ENCODE measurements at regions not wholly inside any gene's neighbourhood (a gene's known extent, or its start where the extent isn't known, plus 50 kb on each side); places are given as distances from the start of the nearest gene placed in this dataset.
"Not testable (repeated sequence)": the region's sequence is repeated elsewhere in the genome, so short reads cannot be mapped to it uniquely, and the experiment has no call there.

DNA sequence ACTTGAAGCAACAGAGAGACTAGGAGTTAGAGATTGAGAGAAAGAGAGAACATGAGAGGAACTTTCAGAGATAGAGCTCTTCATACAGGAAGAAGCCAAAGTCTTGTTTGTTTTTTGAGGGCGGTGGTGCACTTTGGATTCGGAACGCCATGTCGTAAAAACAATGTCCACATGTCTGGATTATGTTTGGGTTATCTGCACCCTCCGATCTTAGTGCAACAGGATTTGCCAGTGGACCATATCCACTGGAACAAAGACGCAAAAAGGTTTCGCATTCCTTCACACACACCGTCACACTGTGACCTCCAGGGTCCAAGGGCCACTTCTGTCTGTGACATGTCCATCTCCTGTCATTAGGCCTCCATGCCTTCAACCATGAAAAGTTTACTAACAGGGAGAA lies 141.8 kb upstream of the ATP11B start:
- TF ChIP-seq CTCF (IDR thresholded peaks at IDR 0.05; ENCODE audit: control extremely low read depth, extremely low read depth, low read depth, missing control alignments), result no peak
- DNase-seq (ENCODE audit: extremely low spot score), result no peak
- POLR2A ChIA-PET, result no interaction called here
- CTCF ChIA-PET, result interaction anchor here (1.2 to 1.5 kb wide), 2 partner anchors 13 to 33 kb away, joined by 3 to 4 read pairs; no protein-coding TSS in a partner anchor

DNA sequence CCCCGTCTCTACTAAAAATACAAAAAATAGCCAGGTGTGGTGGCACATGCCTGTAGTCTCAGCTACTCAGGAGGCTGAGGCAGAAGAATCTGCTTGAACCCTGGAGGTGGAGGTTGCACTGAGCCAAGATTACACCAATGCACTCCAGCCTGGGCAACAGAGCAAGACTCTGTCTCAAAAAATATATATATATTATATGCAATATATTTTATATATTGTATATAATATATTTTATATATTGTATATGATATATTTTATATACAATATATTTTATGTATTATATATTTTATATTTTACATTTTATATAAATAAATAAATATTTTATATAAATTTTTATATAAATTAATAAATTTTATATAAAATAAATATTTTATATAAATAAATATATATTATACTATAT lies 140.2 kb upstream of the ATP11B start:
- CTCF ChIA-PET, result interaction anchor here (1.2 kb wide), 1 partner anchor 27 kb away, joined by 3 read pairs; no protein-coding TSS in a partner anchor
- POLR2A ChIA-PET; DNase-seq (ENCODE audit: extremely low spot score): not testable (repeated sequence)

GRCh38 chr3:182668541-182668940 lies 124.8 kb upstream of the ATP11B start:
- CTCF ChIA-PET, result no interaction called here
- no peak for TF ChIP-seq CTCF (IDR thresholded peaks at IDR 0.05; ENCODE audit: control extremely low read depth, extremely low read depth, low read depth, missing control alignments)
- POLR2A ChIA-PET, result no interaction called here
- DNase-seq (ENCODE audit: extremely low spot score), result no peak

- POLR2A ChIA-PET, result no interaction called here
- TF ChIP-seq CTCF (IDR thresholded peaks at IDR 0.05; ENCODE audit: control extremely low read depth, extremely low read depth, low read depth, missing control alignments), result no peak
- CTCF ChIA-PET, result no interaction called here
- no peak for DNase-seq (ENCODE audit: extremely low spot score)
Measured at GRCh38 chr3:182668974-182669373, 124.3 kb upstream of the ATP11B start.

DNA sequence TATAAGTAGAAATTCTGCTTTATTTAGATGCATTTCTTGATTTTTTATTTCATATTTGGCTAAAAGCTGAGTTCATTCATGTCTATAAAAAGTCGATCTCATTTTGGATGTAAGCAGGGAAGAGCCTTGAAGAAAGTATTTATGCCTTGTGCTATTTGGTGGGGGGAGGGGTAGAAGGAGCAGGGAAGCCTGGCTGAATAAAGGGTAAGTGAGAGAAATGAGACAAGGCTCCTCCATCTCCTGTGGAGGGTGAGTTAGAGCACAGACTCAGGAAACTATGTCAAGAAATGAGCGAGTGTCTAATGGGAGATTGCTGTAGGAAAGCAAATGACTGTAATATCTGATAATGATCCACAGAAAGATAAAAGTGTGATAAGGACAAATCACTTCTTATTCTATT lies 121.8 kb upstream of the ATP11B start:
- no peak for TF ChIP-seq CTCF (IDR thresholded peaks at IDR 0.05; ENCODE audit: control extremely low read depth, extremely low read depth, low read depth, missing control alignments)
- POLR2A ChIA-PET, result no interaction called here
- CTCF ChIA-PET, result interaction anchor here (1.7 kb wide), 1 partner anchor 12 kb away, joined by 11 read pairs; no protein-coding TSS in a partner anchor
- DNase-seq (ENCODE audit: extremely low spot score), result no peak

GRCh38 chr3:182671942-182672341 lies 121.4 kb upstream of the ATP11B start:
- ChIA-PET CTCF (interaction anchor here (1.7 kb wide), 1 partner anchor 11 kb away, joined by 11 read pairs; no protein-coding TSS in a partner anchor), POLR2A (no interaction called here)
- no peak for TF ChIP-seq CTCF (IDR thresholded peaks at IDR 0.05; ENCODE audit: control extremely low read depth, extremely low read depth, low read depth, missing control alignments)
- DNase-seq (ENCODE audit: extremely low spot score), result no peak

DNA sequence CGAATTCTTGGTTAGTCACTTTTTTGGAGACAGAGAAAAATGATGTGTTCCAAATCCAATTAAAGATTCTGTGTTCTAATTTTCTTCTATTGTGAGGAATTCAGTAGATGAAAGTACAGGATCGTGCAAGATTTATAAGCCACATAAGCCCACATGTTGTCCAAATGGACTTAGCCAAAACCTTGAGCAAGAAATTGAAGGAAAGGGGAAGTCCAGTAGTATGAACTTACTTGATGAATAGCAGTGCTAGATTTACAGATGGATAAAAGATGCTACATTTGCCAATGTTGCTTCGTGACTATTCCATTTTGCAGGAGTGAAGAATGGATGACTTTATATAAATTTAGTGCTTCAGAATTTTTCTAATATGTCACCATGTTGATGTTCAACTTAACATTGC lies 120.0 kb upstream of the ATP11B start:
- POLR2A ChIA-PET, result no interaction called here
- DNase-seq (ENCODE audit: extremely low spot score), result no peak
- CTCF ChIA-PET, result interaction anchor here (1.7 to 2.1 kb wide), 2 partner anchors 10 kb away, joined by 11 to 12 read pairs; no protein-coding TSS in a partner anchor
- no peak for TF ChIP-seq CTCF (IDR thresholded peaks at IDR 0.05; ENCODE audit: control extremely low read depth, extremely low read depth, low read depth, missing control alignments)
